Endothelial cell (in vitro differentiated cells): ENCODE measurements at regions not wholly inside any gene's neighbourhood (a gene's known extent, or its start where the extent isn't known, plus 50 kb on each side); places are given as distances from the start of the nearest gene placed in this dataset.

ENCODE experiments used
- DNase-seq: peaks from one replicate; pipeline ENCODE4 v3.0.0; 2021; ENCODE audit warnings: low spot score
- H3K27ac Mint-ChIP-seq: one replicate; pipeline ENCODE4 v1.8.0; 2021; ENCODE audit warnings: mixed read lengths, inconsistent platforms; ENCODE audit not compliant: unreplicated experiment
- H3K27me3 Mint-ChIP-seq: one replicate; pipeline ENCODE4 v1.8.0; 2021; ENCODE audit warnings: mild to moderate bottlenecking, moderate library complexity, mixed read lengths, inconsistent platforms; ENCODE audit not compliant: unreplicated experiment
- H3K36me3 Mint-ChIP-seq: one replicate; pipeline ENCODE4 v1.8.0; 2021; ENCODE audit warnings: mild to moderate bottlenecking, low read depth, mixed read lengths, inconsistent platforms; ENCODE audit not compliant: unreplicated experiment
- H3K4me1 Mint-ChIP-seq: one replicate; pipeline ENCODE4 v1.8.0; 2021; ENCODE audit warnings: mild to moderate bottlenecking, mixed read lengths, inconsistent platforms; ENCODE audit not compliant: unreplicated experiment
- H3K4me3 Mint-ChIP-seq: one replicate; pipeline ENCODE4 v1.8.0; 2021; ENCODE audit warnings: mild to moderate bottlenecking, mixed read lengths, inconsistent platforms; ENCODE audit not compliant: unreplicated experiment
- H3K9me3 Mint-ChIP-seq: one replicate; pipeline ENCODE4 v1.8.0; 2021; ENCODE audit warnings: mixed read lengths, inconsistent platforms; ENCODE audit not compliant: unreplicated experiment
- CTCF ChIP-seq: fragments of 200-600 bp; sonication (generic); IDR thresholded peaks from one replicate; pipeline ENCODE4 v1.5.0; 2021; ENCODE audit warnings: antibody characterized with exemption; ENCODE audit not compliant: unreplicated experiment

- DNase-seq, result no peak
- H3K4me1 Mint-ChIP-seq, result no peaks in the 10 kb centered on the region
- H3K27me3 Mint-ChIP-seq, result no peaks in the 10 kb centered on the region
- H3K27ac Mint-ChIP-seq, result no peak overlapping the region
- no peaks in the 10 kb centered on the region for H3K9me3 Mint-ChIP-seq
- H3K36me3 Mint-ChIP-seq, result no peaks in the 10 kb centered on the region
- H3K4me3 Mint-ChIP-seq, result no peak overlapping the region
- no peak for TF ChIP-seq CTCF
Observed at GRCh38 chr5:155686131-155686530, 640.8 kb upstream of the SGCD start.

GRCh38 chr5:155689406-155689805 lies 637.6 kb upstream of the SGCD start:
- Mint-ChIP-seq H3K4me3 (no peak overlapping the region), H3K4me1 (no peaks in the 10 kb centered on the region), H3K36me3 (no peaks in the 10 kb centered on the region), H3K27ac (no peak overlapping the region), H3K27me3 (no peaks in the 10 kb centered on the region), H3K9me3 (no peaks in the 10 kb centered on the region)
- DNase-seq, result no peak
- TF ChIP-seq CTCF, result no peak

GRCh38 chr5:155696362-155696761 lies 630.6 kb upstream of the SGCD start:
- H3K9me3 Mint-ChIP-seq, result no peaks in the 10 kb centered on the region
- H3K4me1 Mint-ChIP-seq, result no peaks in the 10 kb centered on the region
- H3K36me3 Mint-ChIP-seq, result no peaks in the 10 kb centered on the region
- no peak for DNase-seq
- no peaks in the 10 kb centered on the region for H3K27me3 Mint-ChIP-seq
- no peak overlapping the region for H3K4me3 Mint-ChIP-seq
- TF ChIP-seq CTCF, result no peak
- no peak overlapping the region for H3K27ac Mint-ChIP-seq

GRCh38 chr5:155697236-155697635 lies 629.7 kb upstream of the SGCD start:
- no peak for TF ChIP-seq CTCF
- no peak overlapping the region for H3K4me3 Mint-ChIP-seq
- no peaks in the 10 kb centered on the region for H3K27me3 Mint-ChIP-seq
- H3K27ac Mint-ChIP-seq, result no peak overlapping the region
- H3K9me3 Mint-ChIP-seq, result no peaks in the 10 kb centered on the region
- DNase-seq, result no peak
- no peaks in the 10 kb centered on the region for H3K36me3 Mint-ChIP-seq
- H3K4me1 Mint-ChIP-seq, result no peaks in the 10 kb centered on the region

- peak; percentile 5 for DNase-seq
- no peak overlapping the region for H3K27ac Mint-ChIP-seq
Observed at GRCh38 chr5:155699385-155699784, 627.6 kb upstream of the SGCD start.

More at GRCh38 chr5:155699385-155699784, 627.6 kb upstream of the SGCD start:
- Mint-ChIP-seq H3K4me1 (no peaks in the 10 kb centered on the region), H3K27me3 (no peaks in the 10 kb centered on the region), H3K4me3 (no peak overlapping the region), H3K9me3 (no peaks in the 10 kb centered on the region), H3K36me3 (no peaks in the 10 kb centered on the region)
- no peak for TF ChIP-seq CTCF
